Fibroblast of lung (primary cell): ENCODE measurements at regions not wholly inside any gene's neighbourhood (a gene's known extent, or its start where the extent isn't known, plus 50 kb on each side); places are given as distances from the start of the nearest gene placed in this dataset.

ENCODE experiments used
- CTCF ChIP-seq, 2 donors: IDR thresholded peaks in 1 of 2; conservative IDR thresholded peaks in 1 of 2; 1 replicate in 1 of 2; 2 replicates in 1 of 2; pipeline ENCODE4 v1.5.1; 2011 to 2012; ENCODE audit warnings: low read length in 2 of 2, control low read depth in 1 of 2, inconsistent platforms in 1 of 2, low read depth in 1 of 2, mild to moderate bottlenecking in 1 of 2
- EZH2 ChIP-seq: IDR thresholded peaks from 2 replicates; pipeline ENCODE4 v1.5.1; 2012; ENCODE audit warnings: low read length, control low read depth, mild to moderate bottlenecking; ENCODE audit errors: missing control alignments

GRCh38 chr12:88993651-88994050, 358.6 kb downstream of the DUSP6 start:
- TF ChIP-seq CTCF (conservative IDR thresholded peaks at IDR 0.05 in 1 of 2, IDR thresholded peaks at IDR 0.05 in 1 of 2; ENCODE audit: low read depth in 1 of 2, low read length in 2 of 2): peak; percentile 12 to 54
- no peak for TF ChIP-seq EZH2
